HCT116 (cell line): ENCODE measurements at regions not wholly inside any gene's neighbourhood (a gene's known extent, or its start where the extent isn't known, plus 50 kb on each side); places are given as distances from the start of the nearest gene placed in this dataset.

Experiments
- ATAC-seq: fragments of 200-7000 bp; cut with Tn5 transposase; 2 replicates; pipeline ENCODE4 v1.9.1; 2020; ENCODE audit warnings: mild to moderate bottlenecking, moderate library complexity
- BruUV-seq: library from RNA; stranded (reverse); fragments of 400-500 nt; replicated peaks from 2 replicates; lab custom pipeline; 2021; lab: Mats Ljungman, UMichigan
- CTCF ChIA-PET: fragments of 300-600 bp; sonication (Branson Sonifier 250); formaldehyde crosslinking; loops from one replicate; lab custom pipeline; 2021; ENCODE audit warnings: antibody characterized with exemption; lab: Charles Lee
- POLR2A ChIA-PET: fragments of 300-600, 350-600 bp; sonication (Branson Sonifier 250); formaldehyde crosslinking; loops from one replicate; lab custom pipeline; 2021; ENCODE audit warnings: antibody characterized with exemption; lab: Charles Lee
- RAD21 ChIA-PET, 2 experiments: fragments of 300-600 bp; sonication (Branson Sonifier 250); formaldehyde crosslinking; loops; one replicate each; lab custom pipeline; 2023; ENCODE audit warnings: low total read pairs in 2 of 2; ENCODE audit not compliant: uncharacterized antibody in 2 of 2, unreplicated experiment in 2 of 2, low non-redundant PET in 1 of 2; lab: Charles Lee
- DNase-seq: peaks from one replicate; pipeline ENCODE4 v3.0.0-alpha.2; 2010; ENCODE audit warnings: low read depth, low spot score
- H2AFZ ChIP-seq: fragments of 200-600 bp; shearing (Covaris generic), sonication (generic); 2 replicates; pipeline ENCODE4 v1.6.1; 2017; ENCODE audit warnings: low read depth, mixed run types, mixed read lengths, antibody characterized with exemption, low read length; ENCODE audit not compliant: poor library complexity, severe bottlenecking
- H3K27ac ChIP-seq: 2 replicates; pipeline ENCODE4 v1.5.1; 2012; ENCODE audit warnings: low read depth, low read length
- H3K27me3 ChIP-seq: fragments of 200-600 bp; sonication (generic); 2 replicates; pipeline ENCODE4 v1.6.1; 2016; ENCODE audit warnings: mixed run types, low read length, mixed read lengths; ENCODE audit not compliant: insufficient read depth
- H3K36me3 ChIP-seq, 2 experiments: fragments of 200-500 bp in 1 of 2; fragments of 200-600 bp in 1 of 2; sonication (Bioruptor generic) in 1 of 2; sonication (generic) in 1 of 2; 2 replicates each; pipeline versions ENCODE4 v1.5.1 to v1.6.1; 2014 to 2016; ENCODE audit warnings: low read length in 2 of 2, inconsistent platforms in 1 of 2, mixed read lengths in 1 of 2, mixed run types in 1 of 2; ENCODE audit not compliant: insufficient read depth in 2 of 2, control insufficient read depth in 1 of 2
- H3K4me1 ChIP-seq, 2 experiments: fragments of 200-600 bp in 1 of 2; sonication (generic) in 1 of 2; 2 replicates each; pipeline versions ENCODE4 v1.5.1 to v1.6.1; 2012 to 2017; ENCODE audit warnings: low read length in 2 of 2, inconsistent platforms in 1 of 2, mild to moderate bottlenecking in 1 of 2, mixed read lengths in 1 of 2, mixed run types in 1 of 2, moderate library complexity in 1 of 2; ENCODE audit not compliant: insufficient read depth in 2 of 2, control insufficient read depth in 1 of 2
- H3K4me2 ChIP-seq: fragments of 200-600 bp; sonication (generic); 2 replicates; pipeline ENCODE4 v1.6.1; 2017; ENCODE audit warnings: mixed run types, low read length, mixed read lengths
- H3K4me3 ChIP-seq, 2 experiments: fragments of 200-600 bp in 1 of 2; sonication (generic) in 1 of 2; replicated peaks in 1 of 2; 2 replicates each; pipeline ENCODE4 v1.5.1; 2011 to 2016; ENCODE audit warnings: low read length in 2 of 2, control low read depth in 1 of 2, low read depth in 1 of 2, mild to moderate bottlenecking in 1 of 2, mixed read lengths in 1 of 2, mixed run types in 1 of 2
- H3K79me2 ChIP-seq: fragments of 200-600 bp; sonication (generic); 2 replicates; pipeline ENCODE4 v1.6.1; 2017; ENCODE audit warnings: mild to moderate bottlenecking, mixed run types, low read length, moderate library complexity, mixed read lengths; ENCODE audit not compliant: insufficient read depth
- H3K9ac ChIP-seq: fragments of 200-600 bp; sonication (generic); 2 replicates; pipeline ENCODE4 v1.6.1; 2016; ENCODE audit warnings: low read length, mixed read lengths
- H3K9me2 ChIP-seq: fragments of 200-600 bp; sonication (generic), shearing (Covaris generic); 2 replicates; pipeline ENCODE4 v1.6.1; 2017; ENCODE audit warnings: mixed run types, mild to moderate bottlenecking, moderate library complexity; ENCODE audit not compliant: insufficient read depth
- H3K9me3 ChIP-seq, 2 experiments: fragments of 200-500 bp in 1 of 2; fragments of 200-600 bp in 1 of 2; sonication (Bioruptor generic) in 1 of 2; sonication (generic) in 1 of 2; 2 replicates each; pipeline ENCODE4 v1.6.1; 2014 to 2017; ENCODE audit warnings: low read length in 2 of 2, mixed read lengths in 2 of 2, inconsistent platforms in 1 of 2, low read depth in 1 of 2, mild to moderate bottlenecking in 1 of 2, mixed run types in 1 of 2, moderate library complexity in 1 of 2; ENCODE audit not compliant: control insufficient read depth in 1 of 2, insufficient read depth in 1 of 2
- H4K20me1 ChIP-seq: fragments of 200-600 bp; sonication (generic), shearing (Covaris generic); 2 replicates; pipeline ENCODE4 v1.6.1; 2017; ENCODE audit warnings: mixed run types, mild to moderate bottlenecking, moderate library complexity; ENCODE audit not compliant: insufficient read depth
- CBX3 ChIP-seq: IDR thresholded peaks from 2 replicates; pipeline ENCODE4 v1.6.1; 2012; ENCODE audit warnings: low read depth
- EZH2phosphoT487 ChIP-seq: fragments of 200-600 bp; IDR thresholded peaks from 2 replicates; pipeline ENCODE4 v1.6.1; 2018; ENCODE audit warnings: antibody characterized with exemption, borderline replicate concordance
- JUND ChIP-seq: IDR thresholded peaks from 2 replicates; pipeline ENCODE4 v1.6.1; 2012
- intact Hi-C: fragments of 100-400 bp; cut with micrococcal nuclease; formaldehyde crosslinking; loops from 2 replicates; pipeline ENCODE4 v1.10.0; 2022
- TF ChIP-seq, protein P1 (sequence below): IDR thresholded peaks from 2 replicates; pipeline ENCODE4 v1.6.1; 2011; ENCODE audit warnings: mild to moderate bottlenecking, low read length, moderate library complexity; ENCODE audit not compliant: insufficient replicate concordance; ENCODE audit errors: extremely low read depth
- TF ChIP-seq, protein P2 (sequence below): IDR thresholded peaks from 2 replicates; pipeline ENCODE4 v1.6.1; 2012
- TF ChIP-seq, protein P3 (sequence below), 3 experiments: fragments of 200-600 bp in 1 of 3; sonication (generic) in 1 of 3; IDR thresholded peaks in 2 of 3; conservative IDR thresholded peaks in 1 of 3; 2 replicates each; pipeline ENCODE4 v1.5.1; 2012 to 2017; ENCODE audit warnings: low read depth in 2 of 3, low read length in 2 of 3, antibody characterized with exemption in 1 of 3, borderline replicate concordance in 1 of 3, control low read depth in 1 of 3, mild to moderate bottlenecking in 1 of 3, mixed read lengths in 1 of 3, mixed run types in 1 of 3, moderate library complexity in 1 of 3; ENCODE audit not compliant: insufficient read depth in 1 of 3

DNA sequence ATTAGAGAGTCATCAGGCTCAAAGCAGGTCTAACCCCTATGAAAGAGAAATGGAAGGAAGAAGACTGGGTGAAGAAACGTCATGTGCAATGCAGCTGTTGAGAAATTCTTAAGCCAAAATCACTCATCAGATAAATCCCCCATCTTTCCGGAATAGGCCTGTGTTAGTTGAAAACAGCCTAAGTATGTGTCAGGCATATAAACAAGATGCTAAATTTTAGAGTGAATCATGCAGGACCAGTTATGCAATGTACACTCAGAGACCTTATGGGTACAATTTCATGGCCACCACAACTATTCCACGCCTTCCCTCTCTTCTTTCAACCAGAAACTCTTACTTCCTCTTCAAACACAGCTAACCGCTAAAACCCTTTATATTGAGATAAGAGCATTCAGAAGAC, 717.7 kb upstream of the ATXN8OS start (continued):
- TF ChIP-seq, protein P1, sequence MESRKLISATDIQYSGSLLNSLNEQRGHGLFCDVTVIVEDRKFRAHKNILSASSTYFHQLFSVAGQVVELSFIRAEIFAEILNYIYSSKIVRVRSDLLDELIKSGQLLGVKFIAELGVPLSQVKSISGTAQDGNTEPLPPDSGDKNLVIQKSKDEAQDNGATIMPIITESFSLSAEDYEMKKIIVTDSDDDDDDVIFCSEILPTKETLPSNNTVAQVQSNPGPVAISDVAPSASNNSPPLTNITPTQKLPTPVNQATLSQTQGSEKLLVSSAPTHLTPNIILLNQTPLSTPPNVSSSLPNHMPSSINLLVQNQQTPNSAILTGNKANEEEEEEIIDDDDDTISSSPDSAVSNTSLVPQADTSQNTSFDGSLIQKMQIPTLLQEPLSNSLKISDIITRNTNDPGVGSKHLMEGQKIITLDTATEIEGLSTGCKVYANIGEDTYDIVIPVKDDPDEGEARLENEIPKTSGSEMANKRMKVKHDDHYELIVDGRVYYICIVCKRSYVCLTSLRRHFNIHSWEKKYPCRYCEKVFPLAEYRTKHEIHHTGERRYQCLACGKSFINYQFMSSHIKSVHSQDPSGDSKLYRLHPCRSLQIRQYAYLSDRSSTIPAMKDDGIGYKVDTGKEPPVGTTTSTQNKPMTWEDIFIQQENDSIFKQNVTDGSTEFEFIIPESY = no peak
- no peak for TF ChIP-seq EZH2phosphoT487

DNA sequence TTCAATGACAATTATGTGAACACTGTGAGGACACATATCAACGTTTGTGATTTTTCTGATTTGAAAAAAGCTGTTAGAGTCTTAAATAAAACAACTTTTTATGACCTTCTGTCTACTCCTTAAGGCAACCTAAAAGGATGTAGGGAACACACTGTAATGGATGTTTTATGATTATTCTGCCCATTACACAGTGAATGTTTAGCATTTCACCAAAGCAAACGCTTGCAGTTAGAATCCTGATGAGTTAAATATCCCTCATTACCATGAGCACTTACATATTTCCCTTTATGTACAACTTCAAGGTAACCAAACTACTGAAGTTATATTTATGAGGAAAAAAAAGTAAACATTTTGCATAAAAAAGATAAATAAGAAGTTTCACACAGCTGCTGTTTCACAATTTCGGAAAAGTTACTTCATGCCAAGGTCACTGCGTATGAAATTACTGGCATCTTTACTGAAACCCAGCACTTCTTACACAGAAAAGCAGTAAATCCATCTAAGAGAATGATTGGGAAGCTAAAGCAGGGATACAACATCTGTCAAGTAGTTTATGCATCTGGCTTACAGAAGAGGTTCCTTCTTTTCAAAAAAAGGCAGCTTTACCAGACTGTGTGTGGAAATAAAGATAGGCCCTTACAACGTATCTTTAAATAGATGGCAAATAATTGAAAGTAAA, 733.7 kb upstream of the ATXN8OS start:
- Histone ChIP-seq H3K4me3 (no peak overlapping the region), H3K9me2 (no peaks in the 10 kb centered on the region), H3K4me1 (no peaks in the 10 kb centered on the region), H3K9me3 (peaks cover 0 to under 1% of the 10 kb centered on the region in 2 experiments; a peak in 1 of 4 replicates), H3K4me2 (no peak overlapping the region), H3K27me3 (no peaks in the 10 kb centered on the region), H4K20me1 (no peaks in the 10 kb centered on the region), H3K79me2 (no peaks in the 10 kb centered on the region), H3K27ac (no peak overlapping the region), H3K36me3 (no peaks in the 10 kb centered on the region), H3K9ac (no peak overlapping the region), H2AFZ (no peak overlapping the region)
- ChIA-PET CTCF (no interaction called here), RAD21 (no interaction called here), POLR2A (no interaction called here)
- TF ChIP-seq, protein P2, sequence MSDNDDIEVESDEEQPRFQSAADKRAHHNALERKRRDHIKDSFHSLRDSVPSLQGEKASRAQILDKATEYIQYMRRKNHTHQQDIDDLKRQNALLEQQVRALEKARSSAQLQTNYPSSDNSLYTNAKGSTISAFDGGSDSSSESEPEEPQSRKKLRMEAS = no peak
- no peak for TF ChIP-seq JUND
- ATAC-seq (no peak), DNase-seq (no peak)
- no TSS peak for BruUV-seq
- intact Hi-C loops = no loop called here

DNA sequence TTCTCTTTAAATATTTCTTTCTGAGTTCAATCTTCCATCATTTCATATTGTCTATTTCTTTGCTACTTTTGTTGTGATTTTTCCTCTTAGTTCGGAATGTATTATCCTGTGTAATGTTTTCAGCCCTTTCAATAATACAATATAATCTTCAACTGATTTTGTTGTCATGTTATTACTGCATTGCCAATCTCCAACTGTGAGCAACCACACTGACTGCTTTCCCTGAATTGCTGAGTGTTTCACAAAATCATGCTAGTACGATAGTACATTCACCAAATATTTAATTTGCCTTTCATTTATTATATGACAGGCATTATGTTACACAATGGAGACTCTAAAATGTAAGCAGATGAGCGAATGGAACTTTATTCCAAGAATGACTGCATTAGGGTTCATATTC, 744.3 kb upstream of the ATXN8OS start:
- RAD21 ChIA-PET = no interaction called here
- TF ChIP-seq, protein P3, sequence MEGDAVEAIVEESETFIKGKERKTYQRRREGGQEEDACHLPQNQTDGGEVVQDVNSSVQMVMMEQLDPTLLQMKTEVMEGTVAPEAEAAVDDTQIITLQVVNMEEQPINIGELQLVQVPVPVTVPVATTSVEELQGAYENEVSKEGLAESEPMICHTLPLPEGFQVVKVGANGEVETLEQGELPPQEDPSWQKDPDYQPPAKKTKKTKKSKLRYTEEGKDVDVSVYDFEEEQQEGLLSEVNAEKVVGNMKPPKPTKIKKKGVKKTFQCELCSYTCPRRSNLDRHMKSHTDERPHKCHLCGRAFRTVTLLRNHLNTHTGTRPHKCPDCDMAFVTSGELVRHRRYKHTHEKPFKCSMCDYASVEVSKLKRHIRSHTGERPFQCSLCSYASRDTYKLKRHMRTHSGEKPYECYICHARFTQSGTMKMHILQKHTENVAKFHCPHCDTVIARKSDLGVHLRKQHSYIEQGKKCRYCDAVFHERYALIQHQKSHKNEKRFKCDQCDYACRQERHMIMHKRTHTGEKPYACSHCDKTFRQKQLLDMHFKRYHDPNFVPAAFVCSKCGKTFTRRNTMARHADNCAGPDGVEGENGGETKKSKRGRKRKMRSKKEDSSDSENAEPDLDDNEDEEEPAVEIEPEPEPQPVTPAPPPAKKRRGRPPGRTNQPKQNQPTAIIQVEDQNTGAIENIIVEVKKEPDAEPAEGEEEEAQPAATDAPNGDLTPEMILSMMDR (IDR thresholded peaks at IDR 0.05 in 2 of 3, conservative IDR thresholded peaks at IDR 0.05 in 1 of 3; ENCODE audit: borderline replicate concordance in 1 of 3, insufficient read depth in 1 of 3, low read depth in 2 of 3, low read length in 2 of 3) = no peak
- TF ChIP-seq CBX3 = no peak
- TF ChIP-seq, all 23 proteins: peak for 0
- BruUV-seq = no TSS peak
- Histone ChIP-seq H3K9ac (no peak overlapping the region), H3K9me2 (no peaks in the 10 kb centered on the region), H3K4me2 (no peak overlapping the region), H3K27me3 (no peaks in the 10 kb centered on the region), H3K36me3 (no peaks in the 10 kb centered on the region), H2AFZ (no peak overlapping the region), H4K20me1 (no peaks in the 10 kb centered on the region), H3K9me3 (no peaks in the 10 kb centered on the region), H3K4me3 (no peak overlapping the region), H3K4me1 (no peaks in the 10 kb centered on the region), H3K27ac (no peak overlapping the region), H3K79me2 (no peaks in the 10 kb centered on the region)
- ChIA-PET POLR2A (no interaction called here), CTCF (no interaction called here)
- intact Hi-C loops = no loop called here
- ATAC-seq = no peak
- DNase-seq = no peak
